HG02870 (cell line): ENCODE measurements at regions not wholly inside any gene's neighbourhood (a gene's known extent, or its start where the extent isn't known, plus 50 kb on each side); places are given as distances from the start of the nearest gene placed in this dataset.

Experiments used
- ATAC-seq: cut with Tn5 transposase; IDR thresholded peaks from one replicate; pipeline ENCODE4 v1.9.1; 2021; ENCODE audit warnings: mild to moderate bottlenecking, moderate library complexity; ENCODE audit not compliant: unreplicated experiment

- ATAC-seq, result no peak
These were observed 359.6 kb upstream of the USP24 start for GRCh38 chr1:55574691-55575225.

DNA sequence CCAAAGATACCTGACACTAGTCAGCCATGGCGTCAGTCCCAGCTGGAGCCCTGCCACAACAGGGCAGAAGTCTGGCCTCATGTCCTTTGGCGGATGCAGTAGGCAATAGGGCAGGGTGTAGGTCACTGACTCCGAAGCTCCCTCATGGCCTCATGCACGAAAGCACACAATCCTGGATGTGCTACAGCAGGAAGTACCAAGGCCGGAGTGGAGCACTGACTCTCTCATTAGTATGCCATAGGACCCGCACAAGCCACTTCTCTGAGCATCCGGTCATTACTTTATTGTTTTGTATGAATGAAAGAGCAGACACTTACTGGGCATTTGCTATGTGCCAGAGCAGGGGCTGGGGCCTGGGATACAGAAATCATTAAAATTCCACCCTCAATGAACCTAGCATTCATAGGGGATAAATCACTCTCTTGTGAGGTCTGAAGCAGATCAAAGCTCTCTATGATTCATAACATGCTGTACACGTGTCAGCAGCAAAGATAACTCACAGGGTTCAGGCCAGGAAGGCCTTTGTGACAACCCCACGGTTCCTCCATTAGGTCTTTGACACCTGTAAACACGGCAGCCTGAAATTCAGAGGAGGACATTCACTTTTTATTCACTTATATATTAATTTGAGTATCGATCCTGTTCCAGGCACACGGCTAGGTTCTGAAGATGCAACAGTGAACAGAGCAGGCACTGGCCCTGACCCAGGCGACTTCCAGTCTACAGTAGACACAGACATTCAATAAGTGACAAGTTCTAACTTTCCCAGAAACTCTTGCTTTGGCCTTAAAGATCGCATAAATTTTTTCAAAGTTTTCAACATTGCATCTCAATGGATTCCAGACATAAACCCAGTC lies 357.9 kb upstream of the USP24 start:
- no peak for ATAC-seq

DNA sequence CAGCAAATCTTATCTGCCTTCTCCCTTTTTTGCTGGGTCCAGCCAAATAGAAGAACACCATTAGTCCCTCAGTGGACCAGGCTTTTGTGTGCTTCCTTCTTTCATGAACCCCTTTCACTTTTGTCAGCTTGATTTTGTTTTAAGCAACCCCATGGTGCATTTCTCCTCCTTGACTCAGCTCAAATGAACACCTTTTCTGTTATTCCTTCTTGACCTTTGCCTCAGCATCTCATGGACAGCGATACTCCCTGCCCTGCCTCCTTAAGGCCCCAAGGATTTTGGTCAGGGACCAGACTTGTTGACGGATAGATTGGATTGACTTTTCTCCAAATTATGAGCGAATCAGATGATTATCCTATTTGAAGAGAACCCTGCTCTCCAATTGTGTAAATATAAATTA lies 356.6 kb upstream of the USP24 start:
- ATAC-seq, result no peak

GRCh38 chr1:55569417-55569816 lies 354.3 kb upstream of the USP24 start:
- ATAC-seq, result no peak

DNA sequence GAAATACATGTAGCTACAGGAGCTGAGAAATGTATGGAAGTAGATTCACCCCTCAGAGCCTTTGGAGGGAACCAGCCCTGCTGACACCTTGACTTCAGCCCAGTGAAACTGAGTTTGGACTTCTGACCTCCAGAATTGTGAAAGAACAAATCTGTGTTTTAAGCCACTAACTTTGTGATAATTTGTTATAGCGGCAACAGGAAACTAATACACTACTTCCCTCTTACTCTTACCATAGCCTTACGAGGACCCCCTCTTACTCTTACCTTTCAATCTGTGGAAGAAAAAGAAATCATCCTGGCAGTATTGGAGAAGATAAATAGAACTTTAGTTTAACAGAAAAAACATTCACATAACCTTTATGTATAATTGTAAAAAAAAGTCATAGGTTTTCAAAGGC lies 353.6 kb upstream of the USP24 start:
- no peak for ATAC-seq

DNA sequence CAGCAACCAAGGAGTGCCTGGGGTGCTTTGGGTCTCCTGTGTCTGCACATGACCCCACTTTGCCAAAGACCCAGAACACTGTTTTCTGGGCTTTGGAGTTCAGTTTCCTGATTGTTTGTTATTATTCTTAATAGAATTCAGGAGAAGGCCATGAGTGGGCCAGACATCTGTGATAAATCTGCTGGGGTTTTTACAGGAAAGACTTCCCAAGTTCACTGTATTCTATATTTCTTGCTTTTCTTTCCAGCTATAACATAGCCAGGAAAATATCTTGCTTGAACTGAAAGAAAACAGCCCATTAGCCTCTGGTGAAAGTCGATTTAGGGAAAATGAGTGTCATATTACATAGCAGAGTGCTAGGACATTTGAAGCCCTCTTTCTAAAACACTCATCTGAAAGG lies 345.1 kb upstream of the USP24 start:
- no peak for ATAC-seq

DNA sequence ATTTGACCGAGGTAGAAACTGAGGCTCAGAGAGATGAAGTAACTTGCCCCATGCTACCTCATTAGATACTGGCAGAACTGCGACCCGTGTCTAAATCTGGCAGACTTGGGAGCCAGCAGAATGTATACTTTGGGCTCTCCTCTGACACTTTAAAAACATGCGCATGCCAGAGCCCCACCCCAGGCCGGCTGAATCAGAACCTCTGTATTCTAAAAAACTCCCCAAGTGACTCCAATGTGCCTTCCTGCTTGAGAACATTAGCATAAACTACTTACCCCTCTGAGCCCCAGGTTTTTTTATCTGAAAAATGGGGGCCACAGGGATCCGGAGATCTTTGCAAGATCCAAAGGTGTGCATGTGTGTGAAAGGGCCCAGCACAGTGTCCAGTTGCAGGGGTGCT lies 344.7 kb upstream of the USP24 start:
- no peak for ATAC-seq

DNA sequence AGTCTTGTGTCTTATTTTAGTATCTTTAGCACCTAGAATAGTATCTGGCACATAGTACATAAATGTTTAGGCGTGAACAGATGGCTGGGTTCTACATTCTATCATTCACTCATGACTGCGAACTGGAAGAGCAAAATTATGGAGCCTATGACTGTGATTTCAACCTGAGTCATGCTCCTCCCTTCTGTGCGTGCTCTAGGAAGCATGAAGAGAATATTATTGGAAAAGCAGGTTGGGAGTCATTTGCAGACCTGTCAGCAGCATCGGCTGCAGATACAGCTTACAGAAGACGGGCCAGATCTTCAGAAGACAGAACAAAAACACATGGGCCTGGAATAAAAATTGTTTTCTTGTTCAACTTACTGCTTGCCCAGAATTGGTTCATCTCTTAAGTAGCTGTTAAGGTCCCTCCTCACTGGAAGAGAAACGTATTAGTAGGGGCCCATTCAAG lies 344.0 kb upstream of the USP24 start:
- no peak for ATAC-seq

GRCh38 chr1:55558515-55558914 lies 343.4 kb upstream of the USP24 start:
- ATAC-seq, result no peak

GRCh38 chr1:55555956-55556725 lies 341.0 kb upstream of the USP24 start:
- no peak for ATAC-seq

GRCh38 chr1:55554611-55555010 lies 339.4 kb upstream of the USP24 start:
- no peak for ATAC-seq

- no peak for ATAC-seq
These were observed 337.5 kb upstream of the USP24 start for GRCh38 chr1:55552636-55553035.

DNA sequence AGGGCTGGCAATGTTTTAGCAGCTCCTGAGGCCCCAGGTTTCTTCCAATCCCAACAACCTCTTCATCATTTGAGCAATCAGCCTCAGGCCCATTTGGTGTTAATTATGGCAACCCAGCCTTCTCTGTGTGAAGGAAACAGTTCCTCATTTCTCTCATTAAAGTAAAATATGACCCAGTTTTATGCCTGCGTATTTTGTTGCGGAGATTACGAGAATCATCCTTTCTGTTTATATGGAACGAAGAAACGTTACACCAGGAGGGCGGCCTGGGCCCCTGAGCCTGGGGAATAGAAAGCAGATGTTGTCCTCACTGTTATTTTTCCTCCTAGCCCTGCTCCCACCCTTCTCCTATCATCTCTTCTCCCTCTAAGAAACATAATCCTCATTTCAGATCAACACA lies 332.2 kb upstream of the USP24 start:
- ATAC-seq, result no peak

DNA sequence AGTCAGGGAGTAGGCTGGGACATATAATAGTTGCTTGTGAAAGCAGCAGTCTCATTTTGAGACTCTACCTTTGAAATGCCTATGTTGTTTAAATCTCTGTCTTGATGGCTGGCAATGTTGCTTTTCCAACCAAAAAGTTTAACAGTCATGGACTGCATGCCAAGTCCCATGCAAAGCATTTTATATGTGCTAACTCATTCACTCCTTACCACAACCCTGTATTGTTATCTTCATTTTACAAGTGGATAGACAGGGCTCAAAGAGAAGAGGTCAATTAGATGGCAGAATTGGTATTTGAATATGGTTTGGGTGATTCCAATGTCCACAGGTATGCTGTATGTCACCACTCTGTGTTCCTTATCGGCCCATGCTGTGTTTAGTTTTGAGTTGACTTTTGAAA lies 331.4 kb upstream of the USP24 start:
- no peak for ATAC-seq

DNA sequence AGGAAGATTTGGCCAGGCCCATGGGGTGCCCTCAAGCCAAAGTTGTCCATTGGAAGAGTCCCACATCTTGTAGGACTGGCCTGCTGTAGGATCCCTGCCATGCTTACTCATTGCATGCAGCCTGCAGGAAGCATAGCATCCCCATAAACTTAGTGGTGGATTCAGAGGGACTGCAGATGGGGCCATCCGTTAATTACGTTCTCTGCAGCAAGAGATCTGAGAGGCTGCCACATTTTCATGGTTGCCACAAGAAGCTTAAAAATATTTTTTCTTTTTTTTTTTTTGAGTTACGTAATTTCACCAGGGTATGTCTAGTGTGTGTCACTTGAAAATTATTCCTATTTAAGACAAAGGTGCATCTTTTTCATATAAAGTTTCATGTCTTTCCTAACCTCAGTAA lies 329.7 kb upstream of the USP24 start:
- ATAC-seq, result no peak

- ATAC-seq, result no peak
These were observed 327.8 kb upstream of the USP24 start for GRCh38 chr1:55542901-55543504.

GRCh38 chr1:55541296-55541695 lies 326.1 kb upstream of the USP24 start:
- ATAC-seq, result no peak

- ATAC-seq, result no peak
These were observed 324.7 kb upstream of the USP24 start for GRCh38 chr1:55539652-55540512.

GRCh38 chr1:55538428-55538827 lies 323.3 kb upstream of the USP24 start:
- no peak for ATAC-seq

- ATAC-seq, result no peak
These were observed 321.3 kb upstream of the USP24 start for GRCh38 chr1:55536545-55536865.
